ENCODE measurements at regions not wholly inside any gene's neighbourhood (a gene's known extent, or its start where the extent isn't known, plus 50 kb on each side); places are given as distances from the start of the nearest gene placed in this dataset.

GRCh38 chr1:83123019-83123418 lies 875.9 kb downstream of the TTLL7 start:
- TF ChIP-seq CTCF (IDR thresholded peaks at IDR 0.05) (no peak), POLR2A (IDR thresholded peaks at IDR 0.05) (no peak)
